H54 (cell line): ENCODE measurements at regions not wholly inside any gene's neighbourhood (a gene's known extent, or its start where the extent isn't known, plus 50 kb on each side); places are given as distances from the start of the nearest gene placed in this dataset.
A peak's percentile ranks its signal among the peaks of the same experiment; 100 is the strongest.
"Not testable (repeated sequence)": the region's sequence is repeated elsewhere in the genome, so short reads cannot be mapped to it uniquely, and the experiment has no call there.

Experiments used
- DNase-seq: peaks from one replicate; pipeline ENCODE4 v3.0.0; 2011; ENCODE audit warnings: low spot score, mixed read lengths; ENCODE audit not compliant: insufficient read length
- FAIRE-seq: peaks from 3 replicates; lab custom pipeline; 2011; peaks lifted over from hg19 to GRCh38; lab: Jason Lieb, UNC
- POLR2A ChIP-seq: IDR thresholded peaks from 2 replicates; pipeline ENCODE4 v1.6.1; 2011; ENCODE audit warnings: low read depth, mild to moderate bottlenecking, low read length

GRCh38 chr1:114032271-114033215 lies 53.3 kb downstream of the OLFML3 start:
- DNase-seq (peak; percentile 40), FAIRE-seq (no peak)
- TF ChIP-seq POLR2A, result no peak

GRCh38 chr1:114033216-114033706 lies 54.0 kb downstream of the OLFML3 start:
- FAIRE-seq, result no peak

GRCh38 chr1:114033961-114034360 lies 54.7 kb downstream of the OLFML3 start:
- TF ChIP-seq POLR2A, result no peak
- no peak for DNase-seq
- FAIRE-seq, result no peak

More at GRCh38 chr1:114033216-114033706, 54.0 kb downstream of the OLFML3 start:
- no peak for DNase-seq
- no peak for TF ChIP-seq POLR2A

GRCh38 chr1:114034567-114035303 lies 55.5 kb downstream of the OLFML3 start:
- no peak for DNase-seq

GRCh38 chr1:114035304-114035700 lies 56.0 kb downstream of the OLFML3 start:
- no peak for TF ChIP-seq POLR2A
- DNase-seq (no peak), FAIRE-seq (no peak)

More at GRCh38 chr1:114034567-114035303, 55.5 kb downstream of the OLFML3 start:
- no peak for TF ChIP-seq POLR2A
- FAIRE-seq, result no peak

GRCh38 chr1:114036841-114037630 lies 57.8 kb downstream of the OLFML3 start:
- DNase-seq, FAIRE-seq: not testable (repeated sequence)

GRCh38 chr1:114037631-114037890 lies 58.3 kb downstream of the OLFML3 start:
- DNase-seq (no peak), FAIRE-seq (no peak)
- TF ChIP-seq POLR2A, result no peak

- TF ChIP-seq POLR2A, result no peak
- FAIRE-seq, result no peak
- no peak for DNase-seq
Observed at GRCh38 chr1:114037962-114038816, 58.9 kb downstream of the OLFML3 start.
